Ramos (cell line): ENCODE measurements at regions not wholly inside any gene's neighbourhood (a gene's known extent, or its start where the extent isn't known, plus 50 kb on each side); places are given as distances from the start of the nearest gene placed in this dataset.

ENCODE experiments used
- in situ Hi-C: fragments of 300-500 bp; cut with MboI; formaldehyde crosslinking; loops from one replicate; pipeline ENCODE4 v1.14.3; 2022; ENCODE audit warnings: low sequenced_read_pairs; ENCODE audit not compliant: unreplicated experiment

- in situ Hi-C loops = no loop called here
Observed at GRCh38 chr20:39109933-39110818, 148.0 kb downstream of the DHX35 start.

DNA sequence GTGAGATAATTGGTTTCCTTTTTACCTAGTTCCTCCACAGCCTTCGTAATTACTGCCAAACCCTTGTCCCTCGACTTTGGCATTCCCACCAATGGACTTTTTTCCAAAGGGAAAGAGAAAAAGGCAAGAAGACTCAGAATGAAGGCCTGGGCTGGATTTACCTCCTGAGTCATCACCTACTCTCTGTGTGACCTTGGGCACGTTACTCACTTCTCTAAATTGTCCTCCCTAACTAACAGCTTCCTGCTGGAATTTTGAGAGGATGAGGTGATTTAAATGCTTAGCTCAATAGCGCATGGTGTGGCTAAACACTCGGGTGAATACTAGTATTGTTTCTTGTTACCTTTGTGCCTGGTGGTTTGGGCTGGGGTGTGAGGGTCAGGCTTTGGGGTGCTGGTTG lies 146.6 kb downstream of the DHX35 start:
- in situ Hi-C loops = no loop called here

DNA sequence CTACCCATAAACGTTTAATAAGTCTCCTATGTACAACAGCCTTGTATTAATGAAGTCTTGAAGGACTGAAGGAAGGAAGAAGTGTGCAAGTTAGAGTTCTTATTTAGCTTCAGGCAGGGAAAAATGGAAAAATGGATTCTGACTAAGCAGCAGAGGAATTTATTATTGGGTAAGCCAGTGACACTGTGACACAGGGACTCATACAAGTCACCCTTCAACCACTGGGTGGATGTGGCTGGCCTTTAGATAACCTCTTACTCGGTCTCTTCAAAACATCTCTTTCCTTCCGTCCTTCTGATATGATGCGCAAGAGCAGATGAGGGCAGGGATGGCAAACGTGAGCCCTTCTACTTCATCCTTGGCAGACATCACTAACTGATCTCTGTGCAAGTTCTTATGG lies 145.6 kb downstream of the DHX35 start:
- in situ Hi-C loops = no loop called here

DNA sequence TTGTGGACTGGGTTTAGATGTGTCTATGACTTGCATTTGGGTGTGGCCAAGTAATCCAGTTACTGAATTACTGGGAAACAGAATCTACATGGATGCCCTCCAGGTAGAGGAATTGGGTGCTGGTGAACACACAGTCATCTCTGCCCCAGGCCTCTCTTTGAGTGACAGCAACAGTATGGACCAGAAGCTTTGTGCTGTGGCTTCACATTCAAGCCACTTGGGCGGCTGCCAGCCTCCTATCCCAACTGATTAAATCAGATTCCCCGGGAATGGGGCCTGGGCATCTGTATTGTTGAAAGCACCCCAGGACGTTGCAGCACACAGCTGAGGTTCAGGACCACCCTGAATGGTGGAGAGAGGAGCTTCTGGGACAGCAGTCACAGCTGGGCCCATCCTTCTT lies 144.6 kb downstream of the DHX35 start:
- in situ Hi-C loops = no loop called here

- in situ Hi-C loops = no loop called here
Observed at GRCh38 chr20:39105551-39105950, 143.4 kb downstream of the DHX35 start.

- in situ Hi-C loops = no loop called here
Observed at GRCh38 chr20:39103732-39104131, 141.6 kb downstream of the DHX35 start.

- in situ Hi-C loops = no loop called here
Observed at GRCh38 chr20:39103305-39103704, 141.2 kb downstream of the DHX35 start.

- in situ Hi-C loops = no loop called here
Observed at GRCh38 chr20:39101895-39102294, 139.8 kb downstream of the DHX35 start.

GRCh38 chr20:39100691-39101090 lies 138.5 kb downstream of the DHX35 start:
- in situ Hi-C loops = no loop called here

DNA sequence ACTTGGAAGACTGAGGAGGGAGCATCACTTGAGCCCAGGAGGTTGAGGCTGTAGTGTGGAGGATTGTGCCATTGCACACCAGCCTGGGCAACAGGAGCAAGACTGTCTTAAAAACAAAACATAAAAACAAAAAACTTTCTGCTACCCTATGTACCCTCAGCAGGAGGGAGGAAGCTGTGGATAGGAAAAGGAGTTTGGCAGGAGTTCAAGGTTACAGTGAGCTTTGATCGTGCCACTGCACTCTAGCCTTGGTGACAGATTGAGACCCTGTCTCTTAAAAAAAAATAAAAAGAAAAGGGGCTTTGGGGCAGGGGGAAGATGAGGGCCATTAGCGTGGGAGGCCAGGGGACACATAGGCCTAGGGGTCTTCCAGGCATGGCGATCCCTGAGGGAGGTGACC lies 135.7 kb downstream of the DHX35 start:
- in situ Hi-C loops = no loop called here

- in situ Hi-C loops = no loop called here
Observed at GRCh38 chr20:39095870-39096269, 133.7 kb downstream of the DHX35 start.

GRCh38 chr20:39094391-39094790 lies 132.2 kb downstream of the DHX35 start:
- in situ Hi-C loops = no loop called here

DNA sequence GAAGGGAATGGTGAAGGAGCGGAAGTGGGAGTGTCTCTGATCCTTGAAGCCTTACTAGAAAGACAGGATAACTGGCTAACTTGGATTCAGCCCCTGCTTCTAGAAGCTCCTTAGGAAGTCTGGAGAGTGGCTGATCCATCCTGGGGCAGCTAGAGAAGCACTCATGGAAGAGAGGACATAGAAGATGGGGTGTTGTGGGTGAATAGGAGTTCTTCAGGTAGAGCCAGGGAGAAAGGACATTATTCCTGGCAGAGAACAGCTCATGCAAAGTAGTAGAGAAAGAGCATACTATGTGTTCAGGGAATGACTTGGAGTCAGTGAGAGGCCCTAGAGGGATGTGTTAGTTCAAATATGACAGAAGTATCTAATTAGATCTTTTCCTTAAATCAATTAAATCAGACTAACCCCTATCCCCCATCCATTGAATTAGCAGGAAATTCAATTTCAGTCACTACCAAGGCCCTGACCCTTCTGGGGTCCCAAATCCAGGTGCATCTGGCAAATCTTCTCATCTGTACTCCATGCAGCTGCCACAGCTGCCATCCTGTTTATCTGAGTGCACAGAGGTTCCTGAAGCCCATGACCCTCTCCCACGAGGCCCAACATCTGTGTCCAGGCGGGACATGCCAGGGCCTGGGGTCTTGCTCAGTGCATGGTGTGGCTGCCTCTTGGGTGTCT lies 130.7 kb downstream of the DHX35 start:
- in situ Hi-C loops = no loop called here

GRCh38 chr20:39090906-39091305 lies 128.8 kb downstream of the DHX35 start:
- in situ Hi-C loops = no loop called here

- in situ Hi-C loops = no loop called here
Observed at GRCh38 chr20:39089797-39090196, 127.7 kb downstream of the DHX35 start.
